B cell (primary cell): ENCODE measurements at regions not wholly inside any gene's neighbourhood (a gene's known extent, or its start where the extent isn't known, plus 50 kb on each side); places are given as distances from the start of the nearest gene placed in this dataset.

Experiments
- ATAC-seq: fragments of 200-7000 bp; cut with Tn5 transposase; one replicate; pipeline ENCODE4 v1.10.0; 2021; ENCODE audit warnings: low read depth, mild to moderate bottlenecking, moderate number of reproducible peaks, moderate library complexity
- CTCF ChIA-PET: fragments of 350-600 bp; sonication (Branson Sonifier 250); formaldehyde crosslinking; loops from one replicate; lab custom pipeline; 2021; ENCODE audit warnings: antibody characterized with exemption, inconsistent platforms; lab: Charles Lee
- POLR2A ChIA-PET: fragments of 350-600 bp; sonication (Branson Sonifier 250); formaldehyde crosslinking; loops from one replicate; lab custom pipeline; 2021; ENCODE audit warnings: antibody characterized with exemption; lab: Charles Lee
- DNase-seq: peaks from one replicate; pipeline ENCODE4 v3.0.0; 2013
- H2AFZ ChIP-seq: 2 replicates; pipeline ENCODE4 v1.6.1; 2012; ENCODE audit warnings: mild to moderate bottlenecking, low read depth, low read length; ENCODE audit not compliant: insufficient read depth, poor library complexity, severe bottlenecking
- H3K27ac ChIP-seq, 2 donors: 1 replicate in 1 of 2; 2 replicates in 1 of 2; pipeline ENCODE4 v1.5.1; 2012 to 2013; ENCODE audit warnings: low read length in 2 of 2, mild to moderate bottlenecking in 2 of 2, moderate library complexity in 1 of 2
- H3K27me3 ChIP-seq, 4 experiments: fragments of 200-600 bp in 1 of 4; sonication (generic) in 1 of 4; replicated peaks in 1 of 4; 1 replicate in 2 of 4; 2 replicates in 2 of 4; pipeline versions ENCODE4 v1.6.1 to v1.7.0; 2013 to 2016; ENCODE audit warnings: low read length in 3 of 4, mild to moderate bottlenecking in 2 of 4, mixed read lengths in 1 of 4, moderate library complexity in 1 of 4; ENCODE audit not compliant: insufficient read depth in 4 of 4, control insufficient read depth in 3 of 4; ENCODE audit errors: control extremely low read depth in 1 of 4
- H3K36me3 ChIP-seq, 2 experiments: replicated peaks in 1 of 2; 1 replicate in 1 of 2; 2 replicates in 1 of 2; pipeline versions ENCODE4 v1.6.1 to v1.7.1; 2013; ENCODE audit warnings: low read length in 1 of 2; ENCODE audit not compliant: insufficient read depth in 2 of 2, control insufficient read depth in 1 of 2; ENCODE audit errors: control extremely low read depth in 1 of 2, extremely low read depth in 1 of 2
- H3K4me1 ChIP-seq, 2 donors: fragments of 200-600 bp in 1 of 2; sonication (generic) in 1 of 2; 1 replicate in 1 of 2; 2 replicates in 1 of 2; pipeline versions ENCODE4 v1.5.1 to v1.6.1; 2013 to 2017; ENCODE audit warnings: low read length in 2 of 2; ENCODE audit not compliant: control insufficient read depth in 2 of 2, insufficient read depth in 2 of 2
- H3K4me2 ChIP-seq: replicated peaks from 2 replicates; pipeline ENCODE3; 2012; ENCODE audit warnings: mild to moderate bottlenecking, low read depth, low read length; ENCODE audit not compliant: poor library complexity, severe bottlenecking
- H3K4me3 ChIP-seq, 5 experiments: fragments of 200-600 bp in 1 of 5; sonication (generic) in 1 of 5; 1 replicate in 3 of 5; 2 replicates in 2 of 5; pipeline versions ENCODE4 v1.5.1 to v1.7.0; 2011 to 2016; ENCODE audit warnings: low read length in 4 of 5, mild to moderate bottlenecking in 4 of 5, low read depth in 2 of 5, control low read depth in 1 of 5, moderate library complexity in 1 of 5; ENCODE audit not compliant: insufficient read depth in 1 of 5; ENCODE audit errors: control extremely low read depth in 1 of 5, extremely low read depth in 1 of 5
- H3K79me2 ChIP-seq: fragments of 200-600 bp; sonication (generic); one replicate; pipeline ENCODE4 v1.6.0; 2016; ENCODE audit warnings: low read length; ENCODE audit not compliant: control insufficient read depth, insufficient read depth
- H3K9ac ChIP-seq: fragments of 200-600 bp; sonication (generic); 2 replicates; pipeline ENCODE4 v1.6.1; 2017; ENCODE audit warnings: mild to moderate bottlenecking, low read length, moderate library complexity
- H3K9me3 ChIP-seq, 3 donors: one replicate each; pipeline versions ENCODE4 v1.6.1 to v1.7.1; 2013; ENCODE audit warnings: low read length in 2 of 3; ENCODE audit not compliant: control insufficient read depth in 2 of 3, insufficient read depth in 1 of 3; ENCODE audit errors: control extremely low read depth in 1 of 3
- H4K20me1 ChIP-seq: 2 replicates; pipeline ENCODE4 v1.6.0; 2012; ENCODE audit warnings: mild to moderate bottlenecking, low read length; ENCODE audit not compliant: insufficient read depth, control insufficient read depth, poor library complexity, severe bottlenecking
- H3K27ac Mint-ChIP-seq: one replicate; pipeline ENCODE4 v1.8.0; 2021; ENCODE audit warnings: mixed read lengths
- H3K27me3 Mint-ChIP-seq: one replicate; pipeline ENCODE4 v1.8.0; 2021; ENCODE audit warnings: mixed read lengths
- H3K4me1 Mint-ChIP-seq: one replicate; pipeline ENCODE4 v1.8.0; 2021; ENCODE audit warnings: mixed read lengths
- H3K4me3 Mint-ChIP-seq: one replicate; pipeline ENCODE4 v1.8.0; 2021; ENCODE audit warnings: mixed read lengths
- H3K9me3 Mint-ChIP-seq: one replicate; pipeline ENCODE4 v1.8.0; 2022; ENCODE audit warnings: mixed read lengths; ENCODE audit not compliant: insufficient read depth
- CTCF ChIP-seq: fragments of 200-600 bp; IDR thresholded peaks from one replicate; pipeline ENCODE4 v1.8.0; 2022; ENCODE audit warnings: antibody characterized with exemption, mild to moderate bottlenecking
- EZH2 ChIP-seq: IDR thresholded peaks from 2 replicates; pipeline ENCODE4 v1.6.1; 2012; ENCODE audit warnings: borderline replicate concordance, low read depth, mild to moderate bottlenecking, moderate library complexity, low read length; ENCODE audit not compliant: insufficient read depth, poor library complexity, severe bottlenecking
- WGBS: methylation state at CpG from one replicate; pipeline ENCODE4 v1.1.5; 2013; ENCODE audit warnings: missing lambda C conversion rate; ENCODE audit not compliant: insufficient coverage; 5-methylcytosine and 5-hydroxymethylcytosine counted together
- intact Hi-C: fragments of 100-400 bp; cut with micrococcal nuclease; formaldehyde crosslinking; loops from one replicate; pipeline ENCODE4 v1.10.0; 2022

GRCh38 chr1:84748364-84748763, 58.1 kb upstream of the SSX2IP start:
- POLR2A ChIA-PET: no interaction called here
- no peak overlapping the region for H3K4me2 ChIP-seq
- H3K27ac ChIP-seq: no peak overlapping the region
- H3K36me3 ChIP-seq: no peaks in the 10 kb centered on the region
- H4K20me1 ChIP-seq: no peaks in the 10 kb centered on the region
- peaks cover 0 to 13% (median 5%) of the 10 kb centered on the region in 4 experiments for H3K27me3 ChIP-seq
- no peak for DNase-seq
- TF ChIP-seq CTCF (no peak), EZH2 (no peak)
- peaks cover 31% of the 10 kb centered on the region for H3K27me3 Mint-ChIP-seq
- H3K4me3 Mint-ChIP-seq: no peak overlapping the region
- no peak overlapping the region for H3K4me3 ChIP-seq
- H3K4me1 ChIP-seq: peaks cover 0 to 2% of the 10 kb centered on the region in 2 donors
- no peak overlapping the region for H3K27ac Mint-ChIP-seq
- no peaks in the 10 kb centered on the region for H3K9me3 Mint-ChIP-seq
- intact Hi-C loops: no loop called here
- WGBS: 100% methylated on average over 1 of the region's 3 CpGs
- peaks cover 1% of the 10 kb centered on the region for H3K4me1 Mint-ChIP-seq
- H3K9me3 ChIP-seq: peaks cover 0 to 1% (median 0%) of the 10 kb centered on the region in 3 donors
- no peaks in the 10 kb centered on the region for H3K79me2 ChIP-seq
- ATAC-seq: no peak
- H2AFZ ChIP-seq: no peak overlapping the region
- H3K9ac ChIP-seq: no peak overlapping the region
- CTCF ChIA-PET: interaction anchor here (1.0 to 1.7 kb wide), 2 partner anchors 11 to 13 kb away, joined by 3 to 4 read pairs; no protein-coding TSS in a partner anchor

DNA sequence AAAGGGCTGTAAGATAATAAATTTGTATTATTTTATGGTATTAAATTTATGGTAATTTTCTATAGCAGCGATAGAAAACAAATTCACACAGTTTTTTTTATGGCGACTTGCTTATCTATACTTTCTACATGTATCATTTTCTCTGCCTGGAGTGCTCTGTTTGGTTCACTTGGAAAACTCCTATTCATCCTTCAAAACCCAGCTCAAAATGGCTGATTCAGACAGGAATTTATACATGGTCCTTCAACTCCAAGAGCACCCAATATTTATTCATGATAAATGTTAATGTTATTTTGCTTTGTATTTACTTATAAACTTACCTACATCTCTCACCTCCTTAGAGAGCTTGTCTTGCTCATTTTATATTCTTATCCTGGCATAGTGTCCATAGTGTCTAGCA, 55.6 kb upstream of the SSX2IP start:
- Histone ChIP-seq H3K4me3 (no peak overlapping the region), H3K9ac (no peak overlapping the region), H2AFZ (no peak overlapping the region), H3K79me2 (no peaks in the 10 kb centered on the region), H3K27ac (no peak overlapping the region), H3K9me3 (peaks cover 0 to 1% (median 0%) of the 10 kb centered on the region in 3 donors), H3K4me2 (no peak overlapping the region), H3K36me3 (no peaks in the 10 kb centered on the region), H4K20me1 (no peaks in the 10 kb centered on the region), H3K27me3 (peaks cover 0 to 8% (median 3%) of the 10 kb centered on the region in 4 experiments), H3K4me1 (no peaks in the 10 kb centered on the region)
- POLR2A ChIA-PET: interaction anchor here (0.5 kb wide), 1 partner anchor 13 kb away, joined by 3 read pairs; no protein-coding TSS in a partner anchor
- Mint-ChIP-seq H3K4me1 (no peaks in the 10 kb centered on the region), H3K4me3 (no peak overlapping the region), H3K27ac (no peak overlapping the region), H3K9me3 (no peaks in the 10 kb centered on the region), H3K27me3 (peaks cover 22% of the 10 kb centered on the region)
- CTCF ChIA-PET: no interaction called here
- intact Hi-C loops: no loop called here
- WGBS: no CpG with 5 or more reads among the region's 2 CpGs
- no peak for ATAC-seq
- no peak for DNase-seq
- TF ChIP-seq CTCF (no peak), EZH2 (no peak)
